ENCODE measurements at regions not wholly inside any gene's neighbourhood (a gene's known extent, or its start where the extent isn't known, plus 50 kb on each side); places are given as distances from the start of the nearest gene placed in this dataset.

DNA sequence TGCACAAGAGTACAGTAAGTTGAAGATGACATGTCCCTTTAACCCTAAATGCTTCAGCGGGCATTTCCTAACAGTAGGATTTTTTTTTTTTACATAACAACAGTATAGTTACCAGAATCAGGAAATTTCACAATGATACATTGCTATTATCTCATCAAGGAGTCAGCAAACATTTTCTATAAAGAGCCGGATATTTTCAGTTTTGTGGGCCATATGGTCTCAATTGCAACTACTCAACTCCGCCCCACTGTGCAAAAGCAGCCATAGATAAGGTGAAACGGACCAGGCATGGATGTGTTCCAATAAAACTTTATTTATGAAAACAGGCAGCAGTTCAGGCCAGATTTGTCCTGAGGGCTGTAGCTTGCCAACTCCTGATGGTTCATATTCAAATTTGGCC, 130.6 kb downstream of the SMAD6 start:
- in situ Hi-C loops (cut with MboI; ENCODE audit: low sequenced_read_pairs), result no loop called here

DNA sequence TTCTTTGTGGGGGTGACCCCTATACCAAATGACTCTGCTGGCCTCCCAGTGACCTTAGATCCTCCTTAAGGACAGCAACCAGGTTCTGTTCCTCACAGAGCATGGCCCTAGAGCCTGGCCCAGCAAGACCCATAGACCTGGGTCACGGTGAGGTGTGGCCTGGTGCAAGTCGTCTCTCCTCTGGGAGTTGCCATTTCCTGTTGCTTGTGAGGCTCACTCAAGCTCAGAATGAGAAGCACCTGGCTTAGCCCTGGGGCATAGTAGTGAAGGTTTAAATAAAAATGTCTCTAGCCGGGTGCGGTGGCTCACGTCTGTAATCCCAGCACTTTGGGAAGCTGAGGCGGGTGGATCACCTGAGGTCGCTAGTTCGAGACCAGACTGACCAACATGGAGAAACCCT, 131.3 kb downstream of the SMAD6 start:
- in situ Hi-C loops (cut with MboI; ENCODE audit: low sequenced_read_pairs), result no loop called here

DNA sequence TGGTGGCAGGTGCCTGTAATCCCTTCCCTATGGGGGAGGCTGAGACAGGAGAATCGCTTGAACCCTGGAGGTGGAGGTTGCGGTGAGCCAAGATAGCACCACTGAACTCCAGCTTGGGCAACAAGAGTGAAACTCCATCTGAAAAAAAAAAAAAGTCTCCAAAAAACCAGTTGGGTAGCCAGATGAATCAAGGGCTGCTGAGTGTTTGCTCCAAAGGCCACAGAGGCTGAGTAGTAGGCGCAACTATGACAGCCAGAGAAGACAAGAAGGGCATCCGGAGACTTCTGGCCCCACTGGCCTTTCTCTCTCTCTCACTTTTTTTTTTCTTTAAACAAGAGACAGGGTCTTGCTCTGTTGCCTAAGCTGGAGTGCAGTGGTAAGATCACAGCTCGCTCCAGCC, 131.8 kb downstream of the SMAD6 start:
- in situ Hi-C loops (cut with MboI; ENCODE audit: low sequenced_read_pairs), result no loop called here

DNA sequence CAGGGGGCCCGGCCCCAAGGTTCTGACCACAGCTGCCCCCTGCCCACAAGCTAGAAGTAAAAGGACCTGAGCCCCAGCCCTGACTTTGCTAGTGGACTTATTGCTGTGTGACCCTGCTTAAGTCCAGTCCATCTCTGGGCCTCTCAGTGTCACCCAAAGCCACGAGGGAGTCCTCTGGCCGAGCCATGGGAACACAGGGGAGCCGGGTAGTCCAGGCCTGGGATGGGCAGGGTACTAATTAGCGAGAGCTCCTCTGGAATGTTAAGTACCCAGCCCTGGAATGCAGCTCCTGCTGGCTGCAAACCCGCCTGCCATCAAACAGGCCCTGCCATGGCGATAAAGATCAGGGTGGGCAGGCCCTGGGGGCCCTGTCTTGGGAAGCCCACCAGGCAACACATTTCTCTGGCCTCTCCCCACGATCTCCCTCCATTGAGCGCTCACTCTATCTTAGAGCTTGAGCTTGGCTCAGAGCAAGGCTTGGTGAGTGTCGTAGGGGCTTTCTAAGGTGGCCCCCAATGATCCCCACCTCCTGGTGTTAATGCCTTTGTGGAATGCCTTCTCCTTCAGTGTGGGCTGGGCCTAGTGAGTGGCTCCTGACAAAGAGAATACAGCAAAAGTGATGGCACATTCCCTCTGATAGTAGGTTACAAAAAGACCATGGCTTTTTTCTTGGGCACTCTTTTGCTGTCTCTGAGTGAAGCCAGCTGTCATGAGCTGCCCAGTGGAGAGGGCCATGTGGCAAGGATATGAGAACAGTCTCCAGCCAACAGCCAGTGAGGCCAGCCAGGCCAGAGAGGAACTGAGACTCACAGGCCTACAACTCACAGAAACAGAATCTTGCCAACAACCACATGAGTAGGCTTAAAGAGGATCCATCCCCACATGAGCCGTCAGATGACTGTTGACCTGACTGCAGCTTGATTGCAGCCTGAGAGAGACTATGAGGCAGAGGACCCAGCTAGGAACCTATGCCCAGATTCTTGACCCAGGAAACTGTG, 133.1 kb downstream of the SMAD6 start:
- in situ Hi-C loops (cut with MboI; ENCODE audit: low sequenced_read_pairs), result no loop called here

DNA sequence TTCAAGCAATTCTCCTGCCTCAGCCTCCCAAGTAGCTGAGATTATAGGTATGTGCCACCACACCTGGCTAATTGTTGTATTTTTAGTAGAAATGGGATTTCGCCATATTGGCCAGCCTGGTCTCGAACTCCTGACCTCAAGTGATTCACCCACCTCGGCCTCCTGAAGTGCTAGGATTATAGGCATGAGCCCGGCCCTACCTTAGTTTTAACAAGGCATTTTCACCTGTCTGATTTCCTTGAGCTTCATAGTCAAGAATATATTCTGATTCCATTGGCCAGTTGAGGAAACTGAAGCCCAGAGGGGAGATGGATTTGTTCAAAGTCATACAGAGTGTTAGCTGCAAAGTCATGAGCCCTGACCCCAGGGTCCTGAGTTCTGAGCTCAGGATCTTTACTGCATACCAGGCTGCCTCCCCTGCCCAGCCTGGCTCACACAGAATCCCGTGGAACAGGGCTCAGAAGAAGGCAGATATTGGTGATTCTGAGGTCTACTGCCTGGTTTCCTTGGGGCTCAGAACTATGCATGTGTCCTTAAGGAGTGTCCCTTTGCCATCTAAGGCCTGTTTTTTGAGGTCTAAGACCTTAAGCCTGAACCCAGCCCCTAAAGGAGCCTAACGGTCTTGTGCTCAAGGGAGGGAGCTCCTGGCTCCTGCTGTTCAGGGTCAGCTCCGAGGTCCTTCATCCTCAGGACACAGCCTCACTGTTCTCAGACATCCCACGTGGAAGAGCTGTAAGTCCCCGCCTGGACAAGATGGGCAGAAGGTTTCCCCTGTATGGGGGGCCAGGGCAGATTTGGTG, 134.4 kb downstream of the SMAD6 start:
- in situ Hi-C loops (cut with MboI; ENCODE audit: low sequenced_read_pairs), result no loop called here

DNA sequence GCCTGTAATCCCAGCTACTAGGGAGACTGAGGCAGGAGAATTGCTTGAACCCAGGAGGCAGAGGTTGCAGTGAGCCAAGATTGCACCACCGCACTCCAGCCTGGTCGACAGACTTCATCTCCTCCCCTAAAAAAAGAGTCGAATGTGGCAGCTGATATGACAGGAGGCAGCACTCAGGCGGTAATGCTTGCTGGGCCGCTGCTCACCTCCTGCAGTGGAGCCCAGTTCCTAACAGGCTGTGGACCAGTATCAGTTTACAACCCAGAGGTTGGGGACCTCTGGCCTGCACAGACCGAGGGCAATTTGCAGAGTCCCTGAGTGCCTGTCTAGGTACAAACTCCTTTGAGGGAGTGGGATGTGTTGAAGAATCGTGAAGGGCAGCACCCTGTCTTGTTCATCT, 136.2 kb downstream of the SMAD6 start:
- in situ Hi-C loops (cut with MboI; ENCODE audit: low sequenced_read_pairs), result no loop called here

DNA sequence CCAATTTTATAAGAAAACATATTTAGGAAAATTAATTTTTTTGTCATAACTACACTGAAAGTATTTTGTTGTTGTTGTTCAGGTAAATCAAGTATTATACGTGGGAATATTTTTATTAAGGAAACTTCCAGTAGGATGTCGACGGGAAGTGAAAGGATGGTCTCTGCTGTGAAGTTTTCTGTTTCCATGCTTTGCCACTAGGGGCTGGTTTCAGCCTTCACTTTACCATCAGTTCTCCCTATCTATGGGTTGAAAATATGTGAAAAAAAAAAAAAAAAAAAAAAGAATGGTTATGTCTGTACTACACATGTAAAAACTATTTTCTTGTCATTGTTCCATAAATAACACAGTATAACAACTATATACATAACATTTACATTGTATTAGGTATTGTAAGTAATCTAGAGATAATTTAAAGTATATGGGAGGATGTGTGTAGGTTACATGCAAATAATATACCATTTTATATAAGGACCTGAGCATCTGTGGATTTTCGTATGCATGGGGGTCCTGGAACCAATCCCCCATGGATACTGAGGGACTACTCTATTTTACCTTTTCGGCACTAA, 136.7 kb downstream of the SMAD6 start:
- in situ Hi-C loops (cut with MboI; ENCODE audit: low sequenced_read_pairs), result no loop called here

DNA sequence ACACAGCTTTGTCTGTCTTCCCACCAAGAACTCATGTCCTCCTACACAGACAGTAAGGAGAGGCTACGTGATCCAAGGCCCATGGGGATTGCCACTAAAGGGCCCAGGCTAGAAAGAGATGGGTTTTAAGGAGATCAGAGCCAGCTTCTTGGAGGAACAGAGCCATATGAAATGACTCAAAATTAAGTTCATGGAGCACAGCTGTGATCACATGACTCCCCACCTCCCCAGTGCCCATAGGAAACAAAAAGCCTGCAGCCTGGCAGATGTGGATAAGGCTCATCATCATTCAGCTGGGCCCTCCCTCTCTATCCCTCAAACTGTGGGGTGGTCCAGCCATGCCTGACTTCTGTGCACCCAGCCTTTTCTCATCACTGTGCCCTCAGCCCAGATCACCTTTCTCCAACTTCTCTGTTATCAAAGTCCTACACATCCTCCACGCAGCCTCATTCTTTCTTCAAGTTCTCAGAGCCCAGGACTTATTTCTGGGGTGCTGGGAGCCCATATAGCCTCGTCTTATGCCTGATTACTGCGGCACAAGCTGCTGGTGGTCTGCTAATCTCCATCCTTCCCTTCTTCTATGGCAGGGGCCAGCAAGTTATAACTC, 137.6 kb downstream of the SMAD6 start:
- in situ Hi-C loops (cut with MboI; ENCODE audit: low sequenced_read_pairs), result no loop called here

DNA sequence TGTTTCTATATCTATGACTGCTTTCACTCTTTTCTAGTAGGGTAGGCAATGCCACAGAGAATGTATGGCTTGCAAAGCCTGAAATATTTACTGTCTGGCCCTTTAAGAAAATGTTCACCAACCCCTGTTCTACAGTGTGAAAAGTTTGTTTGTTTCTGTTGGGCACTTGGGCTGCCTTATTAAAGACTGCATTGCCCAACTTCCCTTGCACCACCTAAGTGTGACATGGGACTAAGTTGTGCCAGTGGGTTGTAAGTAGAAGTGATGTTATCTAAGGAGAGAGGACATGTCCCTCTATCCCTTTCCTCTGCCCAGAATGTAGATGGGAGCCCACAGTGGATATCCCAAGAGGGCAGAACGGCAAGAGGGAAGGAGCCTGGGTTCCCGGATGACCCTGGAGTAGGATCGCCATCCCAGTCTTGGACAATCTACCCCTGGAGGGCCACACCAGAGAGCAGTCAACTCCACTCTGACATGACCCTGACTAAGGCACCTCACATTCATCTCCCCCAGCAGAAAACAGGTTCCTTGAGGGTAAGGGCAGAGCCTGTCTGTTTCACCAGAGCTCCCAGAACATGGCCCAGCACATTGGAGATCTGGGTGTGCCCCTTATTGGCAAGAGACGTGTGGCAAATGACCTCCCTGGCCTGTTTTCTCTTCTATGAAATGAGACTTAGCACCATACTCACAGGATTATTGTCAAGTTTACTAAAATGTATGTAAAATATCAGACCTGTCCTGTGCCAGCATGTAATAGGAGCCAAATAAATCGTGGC, 138.8 kb downstream of the SMAD6 start:
- in situ Hi-C loops (cut with MboI; ENCODE audit: low sequenced_read_pairs), result no loop called here

DNA sequence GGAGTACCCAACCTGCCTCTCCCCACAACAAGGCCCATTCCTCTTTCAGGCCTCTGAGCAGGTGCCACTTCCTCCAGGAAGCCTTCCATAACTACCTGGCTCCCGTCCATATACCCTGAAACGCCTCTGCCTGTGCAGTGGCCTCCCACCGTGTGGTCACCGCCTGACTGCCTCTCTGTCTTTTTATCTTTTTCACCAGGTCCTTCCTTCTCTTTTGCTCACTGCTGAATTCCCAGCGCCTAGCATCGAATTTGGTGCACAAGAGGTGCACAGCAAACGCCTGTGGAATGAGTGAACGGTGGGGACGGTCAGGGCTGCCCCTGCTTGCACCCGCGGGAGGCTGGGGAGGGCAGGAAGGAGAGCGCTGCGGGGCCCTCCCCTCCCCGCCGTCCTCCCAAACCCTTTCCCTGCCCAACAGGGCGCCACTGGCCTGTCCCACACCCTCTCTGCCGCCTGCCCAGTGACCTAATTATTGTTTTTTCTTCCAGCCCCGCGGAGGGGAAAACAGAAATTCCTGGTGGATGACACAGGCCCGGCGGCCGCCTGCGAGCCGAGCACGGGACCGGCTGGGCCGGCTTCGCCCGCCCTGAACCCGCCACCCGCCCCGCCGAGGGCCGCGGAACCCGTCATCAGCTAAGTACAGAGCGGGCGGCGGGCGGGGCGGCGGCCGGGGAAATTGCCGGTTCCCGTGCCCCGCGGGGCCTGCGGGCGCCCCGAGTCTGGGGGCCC, 140.1 kb downstream of the SMAD6 start:
- in situ Hi-C loops (cut with MboI; ENCODE audit: low sequenced_read_pairs), result no loop called here

DNA sequence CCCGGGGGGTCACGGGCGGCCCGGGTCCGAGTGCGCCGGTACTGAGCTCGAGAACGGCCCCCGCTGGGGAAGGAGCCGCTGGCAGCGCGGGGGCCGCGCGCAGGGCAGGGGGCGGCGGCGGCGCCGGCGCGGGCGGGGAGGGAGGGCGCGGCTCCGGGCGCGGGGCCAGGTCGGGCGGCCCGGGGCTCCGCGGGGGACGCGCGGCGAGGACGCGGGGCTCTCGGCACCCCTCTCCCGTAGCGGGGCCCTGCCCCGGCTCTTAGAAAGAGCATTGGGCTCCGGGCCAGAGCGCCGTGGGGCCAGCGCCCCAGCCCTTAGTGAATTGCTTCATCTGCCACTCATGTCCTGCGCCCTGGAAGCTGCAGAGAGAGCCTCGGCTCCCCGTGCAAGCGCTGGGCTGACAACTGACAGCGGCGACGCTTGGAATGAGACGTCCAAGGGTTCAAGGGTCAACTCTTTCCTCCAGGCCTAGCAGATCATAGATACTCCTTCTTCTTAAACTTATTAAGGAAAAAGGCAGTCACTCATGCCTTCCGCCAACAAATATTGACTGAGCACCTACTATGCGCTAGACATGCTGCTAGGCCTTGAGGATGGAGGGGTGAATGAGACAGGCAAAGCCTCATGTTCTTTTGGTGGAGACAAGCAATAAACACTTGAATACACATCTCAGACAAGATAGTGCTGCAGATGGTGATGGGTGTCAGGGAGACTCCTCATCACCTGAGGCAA, 140.8 kb downstream of the SMAD6 start:
- in situ Hi-C loops (cut with MboI; ENCODE audit: low sequenced_read_pairs), result no loop called here

DNA sequence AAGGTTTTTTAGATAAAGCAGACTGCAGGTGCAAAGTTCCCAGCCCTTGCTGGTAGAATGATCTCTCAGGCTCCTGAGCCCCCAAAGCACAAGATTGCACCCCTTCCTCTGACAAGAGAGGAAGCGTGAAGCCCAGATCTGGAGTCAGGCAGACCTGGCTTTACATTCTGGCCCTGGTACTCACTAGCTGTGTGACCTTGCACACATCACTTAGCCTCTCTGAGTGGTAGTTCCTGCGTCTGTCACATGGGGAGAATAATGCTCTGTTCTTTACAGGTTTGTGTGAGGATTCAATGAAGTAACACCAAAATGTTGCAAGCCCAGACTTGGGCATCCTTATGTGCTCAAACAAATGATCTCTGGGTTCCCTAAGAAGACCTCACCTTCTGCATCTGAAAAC, 141.5 kb downstream of the SMAD6 start:
- in situ Hi-C loops (cut with MboI; ENCODE audit: low sequenced_read_pairs), result no loop called here

DNA sequence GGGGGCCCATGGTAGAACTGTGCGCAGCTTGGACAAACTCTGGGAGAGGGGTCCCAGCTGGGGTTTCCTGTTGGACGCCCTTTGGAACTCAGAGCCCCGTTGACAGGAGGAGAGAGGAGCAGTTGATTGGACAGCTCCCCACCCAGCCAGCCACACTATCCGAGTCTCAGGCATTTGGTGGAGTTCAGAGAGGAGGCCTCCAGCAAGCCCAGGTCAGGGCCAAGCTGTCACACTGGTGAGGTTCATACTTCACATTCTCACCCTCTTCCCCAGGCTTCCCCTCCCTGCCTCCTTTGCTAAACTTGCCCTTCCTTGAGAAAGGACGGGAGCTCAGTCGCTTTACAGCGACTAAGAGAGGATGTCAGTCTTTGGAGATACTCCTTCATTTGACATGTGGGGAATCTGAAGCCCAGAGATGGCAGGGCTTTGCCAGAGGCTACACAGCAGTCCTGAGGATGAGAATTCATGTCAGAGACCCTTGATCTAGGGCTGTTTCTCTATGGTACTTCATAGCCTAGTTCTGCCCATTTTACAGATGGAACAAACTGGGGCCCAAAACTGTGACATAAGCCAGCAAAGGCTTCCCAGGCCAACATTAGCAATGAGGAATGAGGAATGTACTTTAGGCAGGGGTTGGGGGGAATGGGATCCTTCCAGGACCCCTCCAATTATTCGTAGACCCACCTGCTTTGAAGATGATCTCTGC, 142.2 kb downstream of the SMAD6 start:
- in situ Hi-C loops (cut with MboI; ENCODE audit: low sequenced_read_pairs), result no loop called here

DNA sequence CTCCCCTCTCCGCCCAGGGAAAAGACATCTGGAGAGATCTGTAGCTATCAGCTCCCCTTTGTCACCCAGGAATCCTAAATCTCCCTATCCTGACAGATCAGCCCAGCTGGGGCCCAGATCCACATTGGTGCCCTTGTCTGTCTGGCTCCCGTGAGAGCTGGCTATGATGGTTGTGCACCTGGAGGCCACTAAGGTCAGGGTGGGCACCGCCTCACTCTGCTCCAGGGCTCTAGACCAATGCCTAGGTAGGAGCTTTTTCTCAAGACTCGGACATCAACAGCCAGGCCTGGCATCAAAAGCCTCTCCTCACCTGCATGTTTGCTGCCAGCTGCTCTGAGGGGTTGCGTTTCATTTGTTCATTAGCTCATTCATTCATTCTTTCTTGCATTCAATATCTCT, 142.7 kb downstream of the SMAD6 start:
- in situ Hi-C loops (cut with MboI; ENCODE audit: low sequenced_read_pairs), result no loop called here

DNA sequence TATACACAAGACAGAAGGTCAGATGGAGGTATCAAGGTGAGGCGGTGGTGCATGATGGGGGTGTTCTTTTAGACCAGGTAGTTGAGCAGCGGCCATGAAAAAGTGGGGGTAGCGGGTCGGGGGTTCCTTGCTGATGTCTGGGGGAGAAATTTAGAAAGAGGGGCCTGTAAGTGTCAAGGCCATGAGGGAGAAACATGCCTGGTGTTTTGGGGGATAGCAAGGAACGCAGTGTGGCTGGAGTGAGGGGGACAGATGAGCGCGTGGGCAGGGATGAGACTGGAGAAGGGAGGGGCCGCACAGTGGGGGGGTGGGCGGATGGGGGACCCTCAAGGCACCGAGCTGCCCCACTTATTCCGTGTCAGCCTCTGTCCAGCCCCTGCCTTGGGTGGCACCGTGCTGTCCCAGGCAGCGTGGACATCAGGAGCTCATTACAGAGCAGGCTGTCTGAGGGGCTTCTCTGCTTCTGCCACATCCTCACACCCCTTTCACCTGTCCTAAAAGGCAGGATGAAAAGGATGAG, 143.3 kb downstream of the SMAD6 start:
- in situ Hi-C loops (cut with MboI; ENCODE audit: low sequenced_read_pairs), result no loop called here

DNA sequence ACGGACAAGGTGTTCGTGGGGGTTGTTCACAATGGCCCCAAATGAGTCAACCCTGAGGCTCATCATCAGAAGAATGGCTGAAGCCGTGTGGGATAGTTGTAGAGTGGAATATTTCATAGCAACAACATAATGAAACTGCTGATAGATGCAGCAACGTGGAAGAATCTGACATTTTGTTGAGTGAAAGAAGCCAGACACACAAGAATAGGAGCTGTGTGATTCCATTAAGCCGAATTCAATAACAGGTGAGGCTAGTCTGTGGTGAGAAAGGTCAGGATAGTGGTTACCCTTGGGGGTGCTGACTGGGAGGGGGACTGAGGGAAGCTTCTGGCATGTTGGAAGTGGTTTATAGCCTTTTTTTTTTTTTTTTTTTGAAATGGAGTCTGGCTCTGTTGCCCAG, 144.0 kb downstream of the SMAD6 start:
- in situ Hi-C loops (cut with MboI; ENCODE audit: low sequenced_read_pairs), result no loop called here

DNA sequence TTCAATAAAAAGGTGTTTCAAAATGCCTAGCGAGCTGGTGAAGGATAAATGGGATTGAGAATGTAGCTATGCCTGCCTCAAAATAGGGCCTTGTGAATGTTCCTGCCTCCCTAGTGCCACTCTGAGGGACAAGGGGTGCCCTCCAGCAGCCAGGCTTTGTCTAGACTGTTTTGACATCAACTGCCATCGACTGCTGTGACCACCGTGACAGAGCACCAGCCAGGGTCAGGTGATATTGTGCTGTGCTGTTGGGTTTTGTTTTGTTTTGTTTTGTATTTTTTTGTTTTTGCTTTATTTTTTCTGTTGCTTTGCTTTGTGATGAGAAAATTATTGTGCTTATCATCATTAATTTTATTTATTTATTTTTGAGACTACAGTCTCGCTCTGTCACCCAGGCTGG, 144.8 kb downstream of the SMAD6 start:
- in situ Hi-C loops (cut with MboI; ENCODE audit: low sequenced_read_pairs), result no loop called here

DNA sequence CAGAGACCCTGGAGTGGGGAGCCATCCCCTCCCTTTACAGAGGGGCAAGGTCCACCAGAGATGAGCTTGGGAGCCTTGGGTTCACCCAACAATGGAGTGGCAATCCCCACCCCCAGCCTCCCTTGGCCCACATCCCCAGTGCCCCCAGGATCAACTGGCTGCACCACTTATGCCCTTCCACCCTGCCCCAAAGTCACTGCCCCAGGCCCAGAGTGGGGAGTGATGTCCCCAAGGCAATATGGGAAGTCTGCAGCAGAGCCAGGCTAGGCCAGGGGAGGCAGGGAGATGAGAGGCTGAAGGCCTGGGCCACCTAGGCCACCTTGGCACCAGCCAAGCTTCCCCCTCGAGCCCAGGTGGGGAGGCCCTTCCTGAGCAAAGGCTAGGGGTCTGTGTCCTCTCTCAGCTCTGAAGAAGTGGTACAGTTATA, 145.5 kb downstream of the SMAD6 start:
- in situ Hi-C loops (cut with MboI; ENCODE audit: low sequenced_read_pairs), result no loop called here
